ENCODE measurements at regions not wholly inside any gene's neighbourhood (a gene's known extent, or its start where the extent isn't known, plus 50 kb on each side); places are given as distances from the start of the nearest gene placed in this dataset.

DNA sequence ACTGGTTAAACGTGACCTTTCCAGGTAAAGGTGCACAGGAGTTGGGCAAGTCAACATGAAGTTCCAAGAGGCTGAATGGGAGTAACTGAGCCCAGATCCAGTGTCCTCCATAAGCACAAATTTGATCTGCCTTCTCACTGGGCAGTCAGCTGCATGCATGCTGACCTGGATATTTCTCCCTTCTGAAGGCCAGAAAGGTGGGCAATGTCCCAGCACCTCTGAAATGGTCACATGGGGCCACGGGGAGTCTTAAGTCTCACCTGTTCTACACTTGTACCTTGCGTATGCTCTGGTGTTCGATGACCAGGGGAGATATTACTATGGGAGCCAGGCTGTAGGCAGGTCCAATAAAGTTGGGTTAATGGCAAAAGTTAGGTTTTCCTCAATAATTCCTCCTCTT lies 240.2 kb downstream of the SIPA1L2 start:
- no peak overlapping the region for H3K9ac ChIP-seq (ENCODE audit: control insufficient read depth, extremely low read depth, insufficient read depth, low read length)
- DNase-seq (ENCODE audit: low read depth, low spot score) (no peak), FAIRE-seq (no peak)
- H3K27me3 ChIP-seq (ENCODE audit: control insufficient read depth, extremely low read depth, insufficient read depth, low read length): no peaks in the 10 kb centered on the region
- H3K9me1 ChIP-seq (ENCODE audit: control insufficient read depth, extremely low read depth, insufficient read depth, low read length): no peaks in the 10 kb centered on the region
- H3K4me1 ChIP-seq (ENCODE audit: control insufficient read depth, extremely low read depth, insufficient read depth, low read length): no peaks in the 10 kb centered on the region
- H3K4me2 ChIP-seq (ENCODE audit: control insufficient read depth, extremely low read depth, insufficient read depth, low read depth, low read length): no peak overlapping the region
- no peak overlapping the region for H3K4me3 ChIP-seq (ENCODE audit: control insufficient read depth in 2 of 3, extremely low read depth in 1 of 3, insufficient read depth in 2 of 3, low read depth in 1 of 3, low read length in 3 of 3)
- H3K27ac ChIP-seq (ENCODE audit: control insufficient read depth, insufficient read depth, low read length): no peak overlapping the region
- H3K36me3 ChIP-seq (ENCODE audit: control insufficient read depth in 2 of 2, extremely low read depth in 1 of 2, insufficient read depth in 2 of 2, low read length in 2 of 2): no peaks in the 10 kb centered on the region
- TF ChIP-seq EZH2 (IDR thresholded peaks at IDR 0.05; ENCODE audit: low read length): no peak
- TF ChIP-seq, protein P1, sequence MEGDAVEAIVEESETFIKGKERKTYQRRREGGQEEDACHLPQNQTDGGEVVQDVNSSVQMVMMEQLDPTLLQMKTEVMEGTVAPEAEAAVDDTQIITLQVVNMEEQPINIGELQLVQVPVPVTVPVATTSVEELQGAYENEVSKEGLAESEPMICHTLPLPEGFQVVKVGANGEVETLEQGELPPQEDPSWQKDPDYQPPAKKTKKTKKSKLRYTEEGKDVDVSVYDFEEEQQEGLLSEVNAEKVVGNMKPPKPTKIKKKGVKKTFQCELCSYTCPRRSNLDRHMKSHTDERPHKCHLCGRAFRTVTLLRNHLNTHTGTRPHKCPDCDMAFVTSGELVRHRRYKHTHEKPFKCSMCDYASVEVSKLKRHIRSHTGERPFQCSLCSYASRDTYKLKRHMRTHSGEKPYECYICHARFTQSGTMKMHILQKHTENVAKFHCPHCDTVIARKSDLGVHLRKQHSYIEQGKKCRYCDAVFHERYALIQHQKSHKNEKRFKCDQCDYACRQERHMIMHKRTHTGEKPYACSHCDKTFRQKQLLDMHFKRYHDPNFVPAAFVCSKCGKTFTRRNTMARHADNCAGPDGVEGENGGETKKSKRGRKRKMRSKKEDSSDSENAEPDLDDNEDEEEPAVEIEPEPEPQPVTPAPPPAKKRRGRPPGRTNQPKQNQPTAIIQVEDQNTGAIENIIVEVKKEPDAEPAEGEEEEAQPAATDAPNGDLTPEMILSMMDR (optimal IDR thresholded peaks at IDR 0.05 in 1 of 3, IDR thresholded peaks at IDR 0.05 in 1 of 3, conservative IDR thresholded peaks at IDR 0.05 in 1 of 3; ENCODE audit: extremely low read depth in 1 of 3, insufficient read depth in 2 of 3, low read length in 3 of 3): no peak
- dilution Hi-C loops (cut with MboI; ENCODE audit: extremely low pct_ligation_motif_present, low sequenced_read_pairs): no loop called here
- no peaks in the 10 kb centered on the region for H4K20me1 ChIP-seq (ENCODE audit: control insufficient read depth, extremely low read depth, insufficient read depth, low read length)
- no peaks in the 10 kb centered on the region for H3K79me2 ChIP-seq (ENCODE audit: control insufficient read depth, insufficient read depth, low read length)
- no peaks in the 10 kb centered on the region for H3K9me3 ChIP-seq (ENCODE audit: control insufficient read depth, low read depth, low read length)
- no peak overlapping the region for H2AFZ ChIP-seq (ENCODE audit: control insufficient read depth, low read length)

DNA sequence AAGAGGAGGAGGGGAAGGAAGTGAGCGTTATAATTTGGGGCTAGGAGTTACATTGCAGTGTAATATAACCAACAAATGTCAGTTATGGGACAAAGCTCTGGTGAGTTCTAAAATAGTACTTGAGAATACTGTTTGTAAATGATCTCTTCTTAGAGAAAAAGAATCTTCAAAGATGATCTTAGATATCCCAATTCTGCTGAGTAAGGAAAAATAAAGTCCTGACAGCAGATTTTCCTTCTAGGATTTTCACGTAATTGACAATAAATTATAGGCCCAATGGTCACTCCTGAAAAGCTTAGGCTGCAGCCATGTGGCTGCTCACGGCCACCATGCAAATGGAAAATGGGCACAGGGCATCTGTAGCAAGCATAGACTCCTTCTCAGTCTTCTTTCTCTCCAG lies 241.6 kb downstream of the SIPA1L2 start:
- TF ChIP-seq, protein P1 (optimal IDR thresholded peaks at IDR 0.05 in 1 of 3, IDR thresholded peaks at IDR 0.05 in 1 of 3, conservative IDR thresholded peaks at IDR 0.05 in 1 of 3; ENCODE audit: extremely low read depth in 1 of 3, insufficient read depth in 2 of 3, low read length in 3 of 3): no peak
- no peak for TF ChIP-seq EZH2 (IDR thresholded peaks at IDR 0.05; ENCODE audit: low read length)
- Histone ChIP-seq H3K4me3 (ENCODE audit: control insufficient read depth in 2 of 3, extremely low read depth in 1 of 3, insufficient read depth in 2 of 3, low read depth in 1 of 3, low read length in 3 of 3) (no peak overlapping the region), H4K20me1 (ENCODE audit: control insufficient read depth, extremely low read depth, insufficient read depth, low read length) (no peaks in the 10 kb centered on the region), H3K27ac (ENCODE audit: control insufficient read depth, insufficient read depth, low read length) (no peak overlapping the region), H3K27me3 (ENCODE audit: control insufficient read depth, extremely low read depth, insufficient read depth, low read length) (no peaks in the 10 kb centered on the region), H3K4me1 (ENCODE audit: control insufficient read depth, extremely low read depth, insufficient read depth, low read length) (no peaks in the 10 kb centered on the region), H3K9ac (ENCODE audit: control insufficient read depth, extremely low read depth, insufficient read depth, low read length) (no peak overlapping the region), H2AFZ (ENCODE audit: control insufficient read depth, low read length) (no peak overlapping the region), H3K9me1 (ENCODE audit: control insufficient read depth, extremely low read depth, insufficient read depth, low read length) (no peaks in the 10 kb centered on the region), H3K79me2 (ENCODE audit: control insufficient read depth, insufficient read depth, low read length) (no peaks in the 10 kb centered on the region), H3K9me3 (ENCODE audit: control insufficient read depth, low read depth, low read length) (no peaks in the 10 kb centered on the region), H3K36me3 (ENCODE audit: control insufficient read depth in 2 of 2, extremely low read depth in 1 of 2, insufficient read depth in 2 of 2, low read length in 2 of 2) (no peaks in the 10 kb centered on the region), H3K4me2 (ENCODE audit: control insufficient read depth, extremely low read depth, insufficient read depth, low read depth, low read length) (no peak overlapping the region)
- DNase-seq (ENCODE audit: low read depth, low spot score) (no peak), FAIRE-seq (no peak)
- dilution Hi-C loops (cut with MboI; ENCODE audit: extremely low pct_ligation_motif_present, low sequenced_read_pairs): no loop called here

Data from keratinocyte (primary cell).